A673 (cell line): ENCODE measurements at regions not wholly inside any gene's neighbourhood (a gene's known extent, or its start where the extent isn't known, plus 50 kb on each side); places are given as distances from the start of the nearest gene placed in this dataset.

ENCODE experiments used
- BruUV-seq: library from RNA; stranded (reverse); fragments of 400-500 nt; replicated peaks from 2 replicates; lab custom pipeline; 2021; lab: Mats Ljungman, UMichigan
- CTCF ChIA-PET: fragments of 300-600 bp; sonication (Branson Sonifier 250); formaldehyde crosslinking; loops from one replicate; lab custom pipeline; 2022; ENCODE audit warnings: antibody characterized with exemption; lab: Charles Lee
- POLR2A ChIA-PET: fragments of 300-600 bp; sonication (Branson Sonifier 250); formaldehyde crosslinking; loops from one replicate; lab custom pipeline; 2022; ENCODE audit warnings: antibody characterized with exemption; ENCODE audit not compliant: low non-redundant PET; lab: Charles Lee
- DNase-seq: peaks from one replicate; pipeline ENCODE4 v3.0.0-alpha.2; 2015; ENCODE audit warnings: low spot score
- H3K27ac ChIP-seq: fragments of 200-600 bp; sonication (generic); 2 replicates; pipeline ENCODE4 v1.5.1; 2016; ENCODE audit warnings: mixed run types, low read depth, mild to moderate bottlenecking, mixed read lengths, antibody characterized with exemption, low read length; ENCODE audit not compliant: poor library complexity, severe bottlenecking
- H3K27me3 ChIP-seq: fragments of 200-600 bp; sonication (generic); replicated peaks from 2 replicates; pipeline ENCODE4 v1.6.1; 2017; ENCODE audit warnings: mixed run types, low read depth, mild to moderate bottlenecking, mixed read lengths, antibody characterized with exemption, low read length; ENCODE audit not compliant: insufficient read depth, poor library complexity
- H3K36me3 ChIP-seq: fragments of 200-600 bp; sonication (generic); 2 replicates; pipeline ENCODE4 v1.6.1; 2016; ENCODE audit warnings: mixed run types, mild to moderate bottlenecking, mixed read lengths, antibody characterized with exemption, low read length; ENCODE audit not compliant: insufficient read depth, poor library complexity, severe bottlenecking
- H3K4me1 ChIP-seq: fragments of 200-600 bp; sonication (generic); 2 replicates; pipeline ENCODE4 v1.6.1; 2017; ENCODE audit warnings: mixed run types, mild to moderate bottlenecking, mixed read lengths, antibody characterized with exemption, low read length; ENCODE audit not compliant: insufficient read depth, poor library complexity, severe bottlenecking
- H3K4me3 ChIP-seq: fragments of 200-600 bp; sonication (generic); 2 replicates; pipeline ENCODE4 v1.5.1; 2016; ENCODE audit warnings: low read depth, mixed run types, mild to moderate bottlenecking, mixed read lengths, low read length; ENCODE audit not compliant: poor library complexity, severe bottlenecking
- H3K9me3 ChIP-seq: fragments of 200-600 bp; sonication (generic); 2 replicates; pipeline ENCODE4 v1.6.1; 2016; ENCODE audit warnings: mixed run types, low read depth, mild to moderate bottlenecking, mixed read lengths, antibody characterized with exemption, low read length; ENCODE audit not compliant: poor library complexity, severe bottlenecking
- EZH2 ChIP-seq: fragments of 200-600 bp; sonication (generic); IDR thresholded peaks from 2 replicates; pipeline ENCODE4 v1.6.1; 2017; ENCODE audit warnings: borderline replicate concordance, low read depth, mild to moderate bottlenecking, mixed read lengths, antibody characterized with exemption, low read length; ENCODE audit not compliant: poor library complexity, severe bottlenecking
- intact Hi-C: fragments of 100-400 bp; cut with micrococcal nuclease; formaldehyde crosslinking; loops from one replicate; pipeline ENCODE4 v1.10.0; 2022; ENCODE audit not compliant: unreplicated experiment
- TF ChIP-seq, protein P1 (sequence below): fragments of 300-800, 200-600 bp; sonication (generic); conservative IDR thresholded peaks from 2 replicates; pipeline ENCODE4 v1.5.1; 2017; ENCODE audit warnings: low read depth, mild to moderate bottlenecking, antibody characterized with exemption, low read length, moderate library complexity, mixed read lengths

- no TSS peak for BruUV-seq
- CTCF ChIA-PET = no interaction called here
- TF ChIP-seq EZH2 = no peak
- TF ChIP-seq, protein P1, sequence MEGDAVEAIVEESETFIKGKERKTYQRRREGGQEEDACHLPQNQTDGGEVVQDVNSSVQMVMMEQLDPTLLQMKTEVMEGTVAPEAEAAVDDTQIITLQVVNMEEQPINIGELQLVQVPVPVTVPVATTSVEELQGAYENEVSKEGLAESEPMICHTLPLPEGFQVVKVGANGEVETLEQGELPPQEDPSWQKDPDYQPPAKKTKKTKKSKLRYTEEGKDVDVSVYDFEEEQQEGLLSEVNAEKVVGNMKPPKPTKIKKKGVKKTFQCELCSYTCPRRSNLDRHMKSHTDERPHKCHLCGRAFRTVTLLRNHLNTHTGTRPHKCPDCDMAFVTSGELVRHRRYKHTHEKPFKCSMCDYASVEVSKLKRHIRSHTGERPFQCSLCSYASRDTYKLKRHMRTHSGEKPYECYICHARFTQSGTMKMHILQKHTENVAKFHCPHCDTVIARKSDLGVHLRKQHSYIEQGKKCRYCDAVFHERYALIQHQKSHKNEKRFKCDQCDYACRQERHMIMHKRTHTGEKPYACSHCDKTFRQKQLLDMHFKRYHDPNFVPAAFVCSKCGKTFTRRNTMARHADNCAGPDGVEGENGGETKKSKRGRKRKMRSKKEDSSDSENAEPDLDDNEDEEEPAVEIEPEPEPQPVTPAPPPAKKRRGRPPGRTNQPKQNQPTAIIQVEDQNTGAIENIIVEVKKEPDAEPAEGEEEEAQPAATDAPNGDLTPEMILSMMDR = no peak
- H3K27me3 ChIP-seq = peaks cover 31% of the 10 kb centered on the region
- H3K9me3 ChIP-seq = no peaks in the 10 kb centered on the region
- no peak overlapping the region for H3K4me3 ChIP-seq
- no peak for DNase-seq
- intact Hi-C loops = no loop called here
- no peaks in the 10 kb centered on the region for H3K36me3 ChIP-seq
- POLR2A ChIA-PET = no interaction called here
- H3K27ac ChIP-seq = no peak overlapping the region
- no peaks in the 10 kb centered on the region for H3K4me1 ChIP-seq
Measured at GRCh38 chr1:209106861-209107260, 476.7 kb upstream of the CAMK1G start.

DNA sequence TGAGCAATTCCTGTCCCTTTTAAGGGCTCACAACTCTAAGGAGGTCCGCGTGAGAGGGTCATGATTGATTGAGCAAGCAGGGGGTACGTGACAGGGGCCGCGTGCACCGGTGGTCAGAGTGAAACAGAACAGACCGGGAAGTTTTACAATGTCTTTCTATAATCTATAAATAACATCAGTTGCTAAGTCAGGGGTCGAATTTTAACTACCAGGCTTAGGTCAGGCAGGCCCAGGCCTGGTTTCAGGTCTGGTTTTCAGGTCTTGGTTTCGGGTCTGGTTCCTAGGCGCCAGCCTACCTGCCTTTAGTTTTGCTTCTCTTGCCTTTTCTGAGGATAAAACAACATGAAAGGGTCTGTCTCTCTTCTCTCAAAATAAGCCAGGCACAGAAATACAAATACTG lies 476.0 kb upstream of the CAMK1G start:
- BruUV-seq = no TSS peak

GRCh38 chr1:209109001-209109785 lies 474.3 kb upstream of the CAMK1G start:
- intact Hi-C loops = no loop called here
- Histone ChIP-seq H3K36me3 (no peaks in the 10 kb centered on the region), H3K27ac (no peak overlapping the region), H3K27me3 (peaks cover 19% of the 10 kb centered on the region), H3K4me3 (no peak overlapping the region), H3K4me1 (no peaks in the 10 kb centered on the region), H3K9me3 (no peaks in the 10 kb centered on the region)
- BruUV-seq = no TSS peak
- ChIA-PET CTCF (no interaction called here), POLR2A (no interaction called here)
- DNase-seq = no peak
- TF ChIP-seq EZH2 = no peak
- TF ChIP-seq, protein P1 = no peak

More for the DNA sequence above, 476.0 kb upstream of the CAMK1G start:
- CTCF ChIA-PET = no interaction called here
- DNase-seq = no peak
- Histone ChIP-seq H3K4me3 (no peak overlapping the region), H3K4me1 (no peaks in the 10 kb centered on the region), H3K36me3 (no peaks in the 10 kb centered on the region), H3K27ac (no peak overlapping the region), H3K27me3 (peaks cover 25% of the 10 kb centered on the region), H3K9me3 (no peaks in the 10 kb centered on the region)
- TF ChIP-seq, protein P1 = no peak
- TF ChIP-seq EZH2 = no peak
- POLR2A ChIA-PET = no interaction called here
- intact Hi-C loops = no loop called here
